ENCODE measurements at regions not wholly inside any gene's neighbourhood (a gene's known extent, or its start where the extent isn't known, plus 50 kb on each side); places are given as distances from the start of the nearest gene placed in this dataset.

- DNase-seq = peak; percentile 32
Observed at GRCh38 chr1:29384496-29385015, 148.2 kb downstream of the PTPRU start.

GRCh38 chr1:29383746-29384371 lies 147.5 kb downstream of the PTPRU start:
- peak; percentile 50 for DNase-seq

DNA sequence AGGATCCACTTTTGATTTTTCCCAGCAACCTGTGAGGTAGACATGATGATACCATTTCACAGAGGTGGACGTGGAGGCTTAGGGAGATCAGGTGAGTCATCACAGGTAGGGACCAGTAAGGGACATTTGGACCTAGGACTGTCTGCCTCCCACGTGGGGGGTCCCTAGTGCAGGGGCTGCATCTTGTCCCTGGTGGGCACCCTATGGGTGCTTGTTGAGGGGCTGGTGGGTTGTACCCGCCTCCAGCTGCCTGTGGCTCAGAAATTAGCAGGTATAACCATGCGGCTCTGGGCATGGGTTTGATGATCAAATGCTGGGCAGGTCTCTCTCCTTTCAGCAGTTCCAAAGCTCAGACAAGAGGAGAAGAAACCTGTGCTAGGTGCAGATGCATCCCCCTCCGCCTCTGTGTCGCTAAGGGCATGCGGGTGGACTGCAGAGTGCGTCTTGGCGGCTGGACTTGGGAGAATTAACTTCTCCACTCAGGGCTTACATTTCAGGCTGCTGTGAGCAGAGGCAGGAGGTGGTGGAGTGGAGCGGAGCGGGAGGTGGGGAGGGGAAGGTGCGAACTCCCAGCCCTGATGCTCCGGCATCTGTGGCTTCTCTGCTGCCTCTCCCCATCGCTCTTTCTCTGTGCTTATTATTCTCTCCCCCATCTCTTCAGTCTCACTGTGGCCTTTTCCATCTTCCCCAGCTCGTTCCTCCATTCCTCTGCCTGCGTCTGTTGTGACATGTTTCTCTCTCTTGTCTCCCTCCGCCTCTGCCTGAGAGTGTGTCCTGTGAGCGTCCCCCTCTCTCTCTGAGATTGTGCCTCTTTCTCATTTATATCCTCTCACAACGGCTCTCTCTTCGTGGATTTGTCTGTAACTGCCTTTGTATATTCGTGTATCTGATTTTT lies 146.8 kb downstream of the PTPRU start:
- DNase-seq = peak; percentile 41

DNA sequence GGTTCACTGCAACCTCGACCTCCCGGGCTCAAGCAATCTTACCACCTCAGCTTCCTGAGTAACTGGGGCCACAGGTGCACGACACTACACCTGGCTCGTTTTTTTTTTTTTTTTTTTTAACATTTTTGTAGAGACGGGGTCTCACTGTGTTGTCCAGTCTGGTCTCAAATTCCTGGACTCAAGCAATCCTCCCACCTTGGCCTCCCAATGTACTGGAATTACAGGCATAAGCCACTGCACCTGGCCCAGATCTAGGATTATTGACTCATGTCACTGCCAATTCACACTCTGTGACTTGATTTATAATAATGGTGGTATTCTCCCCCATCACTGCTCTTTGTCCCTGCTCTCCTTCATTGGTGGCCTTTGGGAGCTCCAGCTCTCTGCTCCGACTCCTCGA lies 145.1 kb downstream of the PTPRU start:
- no peak for DNase-seq

DNA sequence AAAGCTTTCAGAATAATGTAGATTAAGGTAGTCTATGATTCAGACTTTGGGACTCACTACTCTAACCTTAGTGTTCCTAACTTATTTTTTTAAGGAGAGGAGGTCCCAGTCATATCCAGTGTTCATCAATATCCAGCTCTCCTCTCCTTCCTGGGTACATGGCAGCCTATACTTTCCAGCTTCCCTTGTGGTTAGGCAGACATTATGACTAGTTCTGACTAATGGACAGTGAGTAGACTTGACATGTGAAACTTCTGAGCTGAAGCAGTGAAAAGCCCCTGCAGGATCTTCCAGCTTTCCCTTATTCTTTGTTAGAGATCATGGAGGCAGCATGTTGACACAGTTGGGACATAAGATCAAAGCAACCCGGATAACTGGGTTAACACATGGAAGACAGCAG lies 144.2 kb downstream of the PTPRU start:
- no peak for DNase-seq

DNA sequence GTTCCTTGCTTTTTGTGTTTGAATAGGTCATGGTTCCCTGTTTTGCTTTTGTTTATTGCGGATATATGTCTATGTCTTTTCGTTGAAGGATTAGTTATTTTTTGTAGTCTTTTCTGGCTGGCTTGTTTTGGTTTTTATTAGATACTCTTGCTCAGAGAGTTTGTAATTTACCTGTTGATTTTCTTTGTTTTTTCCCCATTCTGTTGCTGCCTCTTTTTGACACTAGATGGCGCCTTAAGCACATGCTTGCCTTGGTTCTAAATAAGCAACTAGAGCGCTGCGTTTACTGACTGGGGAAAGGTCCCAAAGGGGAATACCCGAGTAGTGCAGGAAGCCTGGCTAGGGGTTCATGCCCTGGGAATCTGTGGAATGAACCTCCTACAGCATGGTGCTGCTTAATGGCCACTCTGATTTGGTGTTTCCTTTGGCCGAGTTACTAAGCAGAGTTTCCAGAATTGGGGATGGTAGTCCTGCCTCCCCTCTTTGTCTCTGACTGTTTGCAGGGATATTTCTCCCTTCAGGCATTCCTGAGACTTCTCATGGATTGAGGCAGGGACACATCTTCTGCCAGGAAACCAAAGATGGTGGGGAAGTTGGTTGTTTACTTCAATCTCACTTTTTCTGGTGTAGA lies 143.2 kb downstream of the PTPRU start:
- peak; percentile 65 for DNase-seq

Measured in islet precursor cell (in vitro differentiated cells).